22Rv1 (cell line): ENCODE measurements at regions not wholly inside any gene's neighbourhood (a gene's known extent, or its start where the extent isn't known, plus 50 kb on each side); places are given as distances from the start of the nearest gene placed in this dataset.

Experiments used
- ZFX ChIP-seq: fragments of 450-650 bp; IDR thresholded peaks from 2 replicates; pipeline ENCODE4 v1.6.1; 2017; ENCODE audit warnings: antibody characterized with exemption, borderline replicate concordance
- TF ChIP-seq, protein P1 (sequence below): fragments of 450-650 bp; IDR thresholded peaks from 2 replicates; pipeline ENCODE4 v1.5.1; 2017; ENCODE audit warnings: mild to moderate bottlenecking

GRCh38 chr3:13213490-13213889 lies 140.3 kb upstream of the IQSEC1 start:
- TF ChIP-seq, protein P1, sequence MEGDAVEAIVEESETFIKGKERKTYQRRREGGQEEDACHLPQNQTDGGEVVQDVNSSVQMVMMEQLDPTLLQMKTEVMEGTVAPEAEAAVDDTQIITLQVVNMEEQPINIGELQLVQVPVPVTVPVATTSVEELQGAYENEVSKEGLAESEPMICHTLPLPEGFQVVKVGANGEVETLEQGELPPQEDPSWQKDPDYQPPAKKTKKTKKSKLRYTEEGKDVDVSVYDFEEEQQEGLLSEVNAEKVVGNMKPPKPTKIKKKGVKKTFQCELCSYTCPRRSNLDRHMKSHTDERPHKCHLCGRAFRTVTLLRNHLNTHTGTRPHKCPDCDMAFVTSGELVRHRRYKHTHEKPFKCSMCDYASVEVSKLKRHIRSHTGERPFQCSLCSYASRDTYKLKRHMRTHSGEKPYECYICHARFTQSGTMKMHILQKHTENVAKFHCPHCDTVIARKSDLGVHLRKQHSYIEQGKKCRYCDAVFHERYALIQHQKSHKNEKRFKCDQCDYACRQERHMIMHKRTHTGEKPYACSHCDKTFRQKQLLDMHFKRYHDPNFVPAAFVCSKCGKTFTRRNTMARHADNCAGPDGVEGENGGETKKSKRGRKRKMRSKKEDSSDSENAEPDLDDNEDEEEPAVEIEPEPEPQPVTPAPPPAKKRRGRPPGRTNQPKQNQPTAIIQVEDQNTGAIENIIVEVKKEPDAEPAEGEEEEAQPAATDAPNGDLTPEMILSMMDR = no peak
- TF ChIP-seq ZFX = no peak
